Left lung (tissue), 4 donors: ENCODE measurements at regions not wholly inside any gene's neighbourhood (a gene's known extent, or its start where the extent isn't known, plus 50 kb on each side); places are given as distances from the start of the nearest gene placed in this dataset.

ENCODE experiments used
- ATAC-seq: fragments of 200-7000 bp; cut with Tn5 transposase; one replicate; pipeline ENCODE4 v1.9.1; 2020; ENCODE audit warnings: moderate library complexity
- DNase-seq, 4 donors: peaks; one replicate each; pipeline ENCODE4 v3.0.0-alpha.2; 2013 to 2020
- H3K27ac ChIP-seq, 2 donors: fragments of 200-600 bp; sonication (generic) in 1 of 2; one replicate each; pipeline versions ENCODE4 v1.5.0 to v1.8.0; 2020 to 2021
- H3K27me3 ChIP-seq, 2 donors: fragments of 200-600 bp; sonication (generic) in 1 of 2; one replicate each; pipeline versions ENCODE4 v1.5.0 to v1.8.0; 2020 to 2021
- H3K36me3 ChIP-seq, 2 donors: fragments of 200-600 bp; sonication (generic) in 1 of 2; one replicate each; pipeline versions ENCODE4 v1.5.0 to v1.8.0; 2020 to 2021
- H3K4me1 ChIP-seq, 2 donors: fragments of 200-600 bp; one replicate each; pipeline ENCODE4 v1.8.0; 2021
- H3K4me3 ChIP-seq, 2 donors: fragments of 200-600 bp; sonication (generic) in 1 of 2; one replicate each; pipeline versions ENCODE4 v1.5.0 to v1.8.0; 2020 to 2021; ENCODE audit warnings: mild to moderate bottlenecking in 1 of 2
- H3K9me3 ChIP-seq, 2 donors: fragments of 200-600 bp; sonication (generic) in 1 of 2; one replicate each; pipeline versions ENCODE4 v1.5.0 to v1.8.0; 2020 to 2021
- intact Hi-C, 2 donors: fragments of 100-400 bp; cut with DNase I; formaldehyde crosslinking; loops; one replicate each; pipeline versions ENCODE4 v1.11.2 to v1.14.2; 2022
- TF ChIP-seq, protein P1 (sequence below), 2 donors: fragments of 200-600 bp; sonication (generic) in 1 of 2; IDR thresholded peaks; one replicate each; pipeline versions ENCODE4 v1.5.0 to v1.8.0; 2021; ENCODE audit warnings: antibody characterized with exemption in 2 of 2
- donor health status: DM: no; HTN: yes; CAD: no.
- donor health status: DM: no; HTN: no; CAD: no.

- Histone ChIP-seq H3K4me3 (no peak overlapping the region), H3K36me3 (no peaks in the 10 kb centered on the region), H3K27ac (no peak overlapping the region), H3K9me3 (peaks cover 0 to 9% of the 10 kb centered on the region in 2 donors), H3K4me1 (no peaks in the 10 kb centered on the region), H3K27me3 (no peaks in the 10 kb centered on the region)
- ATAC-seq (no peak), DNase-seq (no peak)
- TF ChIP-seq, protein P1, sequence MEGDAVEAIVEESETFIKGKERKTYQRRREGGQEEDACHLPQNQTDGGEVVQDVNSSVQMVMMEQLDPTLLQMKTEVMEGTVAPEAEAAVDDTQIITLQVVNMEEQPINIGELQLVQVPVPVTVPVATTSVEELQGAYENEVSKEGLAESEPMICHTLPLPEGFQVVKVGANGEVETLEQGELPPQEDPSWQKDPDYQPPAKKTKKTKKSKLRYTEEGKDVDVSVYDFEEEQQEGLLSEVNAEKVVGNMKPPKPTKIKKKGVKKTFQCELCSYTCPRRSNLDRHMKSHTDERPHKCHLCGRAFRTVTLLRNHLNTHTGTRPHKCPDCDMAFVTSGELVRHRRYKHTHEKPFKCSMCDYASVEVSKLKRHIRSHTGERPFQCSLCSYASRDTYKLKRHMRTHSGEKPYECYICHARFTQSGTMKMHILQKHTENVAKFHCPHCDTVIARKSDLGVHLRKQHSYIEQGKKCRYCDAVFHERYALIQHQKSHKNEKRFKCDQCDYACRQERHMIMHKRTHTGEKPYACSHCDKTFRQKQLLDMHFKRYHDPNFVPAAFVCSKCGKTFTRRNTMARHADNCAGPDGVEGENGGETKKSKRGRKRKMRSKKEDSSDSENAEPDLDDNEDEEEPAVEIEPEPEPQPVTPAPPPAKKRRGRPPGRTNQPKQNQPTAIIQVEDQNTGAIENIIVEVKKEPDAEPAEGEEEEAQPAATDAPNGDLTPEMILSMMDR (IDR thresholded peaks at IDR 0.05): no peak
- intact Hi-C loops: no loop called here
Observed at GRCh38 chr11:100612766-100613165, 74.3 kb upstream of the ARHGAP42 start.

- H3K27ac ChIP-seq: no peak overlapping the region
- H3K27me3 ChIP-seq: no peaks in the 10 kb centered on the region
- intact Hi-C loops: no loop called here
- H3K9me3 ChIP-seq: peaks cover 0 to 27% of the 10 kb centered on the region in 2 donors
- DNase-seq (no peak), ATAC-seq (no peak)
- H3K4me1 ChIP-seq: no peaks in the 10 kb centered on the region
- H3K4me3 ChIP-seq: no peak overlapping the region
- H3K36me3 ChIP-seq: no peaks in the 10 kb centered on the region
- TF ChIP-seq, protein P1 (IDR thresholded peaks at IDR 0.05): no peak
Observed at GRCh38 chr11:100618914-100619313, 68.2 kb upstream of the ARHGAP42 start.

- Histone ChIP-seq H3K9me3 (peaks cover 0 to 28% of the 10 kb centered on the region in 2 donors), H3K27ac (no peak overlapping the region), H3K36me3 (no peaks in the 10 kb centered on the region), H3K4me3 (no peak overlapping the region), H3K27me3 (no peaks in the 10 kb centered on the region), H3K4me1 (no peaks in the 10 kb centered on the region)
- TF ChIP-seq, protein P1 (IDR thresholded peaks at IDR 0.05): no peak
- ATAC-seq (no peak), DNase-seq (no peak)
- intact Hi-C loops: no loop called here
Observed at GRCh38 chr11:100619484-100619883, 67.6 kb upstream of the ARHGAP42 start.

- TF ChIP-seq, protein P1 (IDR thresholded peaks at IDR 0.05): no peak
- Histone ChIP-seq H3K9me3 (peaks cover 0 to 28% of the 10 kb centered on the region in 2 donors), H3K4me1 (no peaks in the 10 kb centered on the region), H3K36me3 (no peaks in the 10 kb centered on the region), H3K27ac (no peak overlapping the region), H3K27me3 (no peaks in the 10 kb centered on the region), H3K4me3 (no peak overlapping the region)
- no peak for DNase-seq
- ATAC-seq: no peak
- intact Hi-C loops: no loop called here
Observed at GRCh38 chr11:100622404-100622803, 64.7 kb upstream of the ARHGAP42 start.

DNA sequence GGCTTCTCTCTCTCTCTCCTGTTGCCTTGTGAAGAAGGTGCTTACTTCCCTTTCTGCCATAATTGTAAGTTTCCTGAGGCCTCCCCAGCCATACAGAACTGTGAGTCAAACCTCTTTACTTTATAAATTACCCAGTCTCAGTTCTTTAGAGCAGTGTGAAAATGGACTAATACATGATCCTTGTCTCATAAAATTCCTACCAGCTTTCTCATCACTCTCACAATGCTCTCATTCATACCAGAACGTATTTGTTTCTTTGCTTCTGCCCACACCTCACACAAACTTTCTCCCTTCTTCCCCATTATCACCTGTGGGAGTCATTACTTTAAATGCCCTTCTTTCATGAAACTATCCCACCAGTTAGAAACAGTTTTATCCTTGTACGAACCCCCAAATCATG lies 62.7 kb upstream of the ARHGAP42 start:
- no peak for DNase-seq
- TF ChIP-seq, protein P1 (IDR thresholded peaks at IDR 0.05): no peak
- no peak overlapping the region for H3K4me3 ChIP-seq
- ATAC-seq: no peak
- H3K9me3 ChIP-seq: peaks cover 0 to 28% of the 10 kb centered on the region in 2 donors
- H3K4me1 ChIP-seq: no peaks in the 10 kb centered on the region
- H3K36me3 ChIP-seq: no peaks in the 10 kb centered on the region
- H3K27ac ChIP-seq: no peak overlapping the region
- H3K27me3 ChIP-seq: no peaks in the 10 kb centered on the region
- intact Hi-C loops: no loop called here
